ENCODE measurements at regions not wholly inside any gene's neighbourhood (a gene's known extent, or its start where the extent isn't known, plus 50 kb on each side); places are given as distances from the start of the nearest gene placed in this dataset.

- no peak for DNase-seq
- Mint-ChIP-seq H3K4me3 (no peak overlapping the region), H3K4me1 (ENCODE audit: low read depth) (no peaks in the 10 kb centered on the region), H3K27ac (no peak overlapping the region), H3K9me3 (no peaks in the 10 kb centered on the region), H3K27me3 (ENCODE audit: low read depth) (no peaks in the 10 kb centered on the region), H3K36me3 (ENCODE audit: low read depth) (no peaks in the 10 kb centered on the region)
- intact Hi-C loops (cut with micrococcal nuclease) = no loop called here
- CTCF ChIA-PET = no interaction called here
Observed at GRCh38 chr14:48954446-48954845, 631.7 kb downstream of the RPS29 start.

- H3K27ac Mint-ChIP-seq = no peak overlapping the region
- intact Hi-C loops (cut with micrococcal nuclease) = no loop called here
Observed at GRCh38 chr14:48944809-48945208, 641.4 kb downstream of the RPS29 start.

GRCh38 chr14:48943913-48944312, 642.3 kb downstream of the RPS29 start:
- no peak overlapping the region for H3K4me3 Mint-ChIP-seq
- H3K36me3 Mint-ChIP-seq (ENCODE audit: low read depth) = no peaks in the 10 kb centered on the region
- CTCF ChIA-PET = no interaction called here
- H3K27me3 Mint-ChIP-seq (ENCODE audit: low read depth) = no peaks in the 10 kb centered on the region
- H3K27ac Mint-ChIP-seq = no peak overlapping the region
- DNase-seq = no peak
- no peaks in the 10 kb centered on the region for H3K4me1 Mint-ChIP-seq (ENCODE audit: low read depth)
- intact Hi-C loops (cut with micrococcal nuclease) = no loop called here
- no peaks in the 10 kb centered on the region for H3K9me3 Mint-ChIP-seq

More at GRCh38 chr14:48944809-48945208, 641.4 kb downstream of the RPS29 start:
- H3K36me3 Mint-ChIP-seq (ENCODE audit: low read depth) = no peaks in the 10 kb centered on the region
- CTCF ChIA-PET = no interaction called here
- no peak for DNase-seq
- H3K27me3 Mint-ChIP-seq (ENCODE audit: low read depth) = no peaks in the 10 kb centered on the region
- H3K4me1 Mint-ChIP-seq (ENCODE audit: low read depth) = no peaks in the 10 kb centered on the region
- H3K9me3 Mint-ChIP-seq = no peaks in the 10 kb centered on the region
- no peak overlapping the region for H3K4me3 Mint-ChIP-seq

GRCh38 chr14:48937541-48938195, 648.5 kb downstream of the RPS29 start:
- no peaks in the 10 kb centered on the region for H3K36me3 Mint-ChIP-seq (ENCODE audit: low read depth)
- no peaks in the 10 kb centered on the region for H3K9me3 Mint-ChIP-seq
- intact Hi-C loops (cut with micrococcal nuclease) = no loop called here
- H3K27me3 Mint-ChIP-seq (ENCODE audit: low read depth) = no peaks in the 10 kb centered on the region
- no peak overlapping the region for H3K27ac Mint-ChIP-seq
- CTCF ChIA-PET = no interaction called here
- H3K4me1 Mint-ChIP-seq (ENCODE audit: low read depth) = no peaks in the 10 kb centered on the region
- DNase-seq = no peak
- no peak overlapping the region for H3K4me3 Mint-ChIP-seq

GRCh38 chr14:48936849-48937248, 649.3 kb downstream of the RPS29 start:
- CTCF ChIA-PET = no interaction called here
- intact Hi-C loops (cut with micrococcal nuclease) = no loop called here
- DNase-seq = no peak
- no peaks in the 10 kb centered on the region for H3K27me3 Mint-ChIP-seq (ENCODE audit: low read depth)
- H3K4me1 Mint-ChIP-seq (ENCODE audit: low read depth) = no peaks in the 10 kb centered on the region
- no peaks in the 10 kb centered on the region for H3K36me3 Mint-ChIP-seq (ENCODE audit: low read depth)
- no peak overlapping the region for H3K4me3 Mint-ChIP-seq
- no peaks in the 10 kb centered on the region for H3K9me3 Mint-ChIP-seq
- H3K27ac Mint-ChIP-seq = no peak overlapping the region

- Mint-ChIP-seq H3K9me3 (no peaks in the 10 kb centered on the region), H3K27ac (no peak overlapping the region), H3K4me1 (ENCODE audit: low read depth) (no peaks in the 10 kb centered on the region), H3K4me3 (no peak overlapping the region), H3K36me3 (ENCODE audit: low read depth) (no peaks in the 10 kb centered on the region), H3K27me3 (ENCODE audit: low read depth) (no peaks in the 10 kb centered on the region)
- intact Hi-C loops (cut with micrococcal nuclease) = no loop called here
- no peak for DNase-seq
- CTCF ChIA-PET = no interaction called here
Observed at GRCh38 chr14:48936362-48936761, 649.8 kb downstream of the RPS29 start.

GRCh38 chr14:48925184-48925583, 661.0 kb downstream of the RPS29 start:
- Mint-ChIP-seq H3K4me1 (ENCODE audit: low read depth) (no peaks in the 10 kb centered on the region), H3K36me3 (ENCODE audit: low read depth) (no peaks in the 10 kb centered on the region), H3K9me3 (no peaks in the 10 kb centered on the region), H3K27ac (no peak overlapping the region), H3K4me3 (no peak overlapping the region), H3K27me3 (ENCODE audit: low read depth) (no peaks in the 10 kb centered on the region)
- CTCF ChIA-PET = no interaction called here
- no peak for DNase-seq
- intact Hi-C loops (cut with micrococcal nuclease) = no loop called here

GRCh38 chr14:48914921-48915320, 671.3 kb downstream of the RPS29 start:
- H3K9me3 Mint-ChIP-seq = no peaks in the 10 kb centered on the region
- no peak overlapping the region for H3K4me3 Mint-ChIP-seq
- peaks cover 4% of the 10 kb centered on the region for H3K27me3 Mint-ChIP-seq (ENCODE audit: low read depth)
- no peak overlapping the region for H3K27ac Mint-ChIP-seq
- no peaks in the 10 kb centered on the region for H3K4me1 Mint-ChIP-seq (ENCODE audit: low read depth)
- no peak for DNase-seq
- H3K36me3 Mint-ChIP-seq (ENCODE audit: low read depth) = no peaks in the 10 kb centered on the region
- CTCF ChIA-PET = no interaction called here
- intact Hi-C loops (cut with micrococcal nuclease) = no loop called here

GRCh38 chr14:48914382-48914781, 671.8 kb downstream of the RPS29 start:
- Mint-ChIP-seq H3K4me1 (ENCODE audit: low read depth) (no peaks in the 10 kb centered on the region), H3K4me3 (no peak overlapping the region), H3K9me3 (no peaks in the 10 kb centered on the region), H3K27me3 (ENCODE audit: low read depth) (peaks cover 4% of the 10 kb centered on the region), H3K27ac (no peak overlapping the region), H3K36me3 (ENCODE audit: low read depth) (no peaks in the 10 kb centered on the region)
- intact Hi-C loops (cut with micrococcal nuclease) = no loop called here
- CTCF ChIA-PET = no interaction called here
- DNase-seq = no peak

GRCh38 chr14:48900565-48900964, 685.6 kb downstream of the RPS29 start:
- H3K27ac Mint-ChIP-seq = no peak overlapping the region
- H3K4me3 Mint-ChIP-seq = no peak overlapping the region
- H3K9me3 Mint-ChIP-seq = no peaks in the 10 kb centered on the region
- CTCF ChIA-PET = no interaction called here
- DNase-seq = no peak
- H3K36me3 Mint-ChIP-seq (ENCODE audit: low read depth) = no peaks in the 10 kb centered on the region
- H3K4me1 Mint-ChIP-seq (ENCODE audit: low read depth) = no peaks in the 10 kb centered on the region
- intact Hi-C loops (cut with micrococcal nuclease) = no loop called here
- no peaks in the 10 kb centered on the region for H3K27me3 Mint-ChIP-seq (ENCODE audit: low read depth)

- H3K9me3 Mint-ChIP-seq = no peaks in the 10 kb centered on the region
- intact Hi-C loops (cut with micrococcal nuclease) = no loop called here
- H3K27me3 Mint-ChIP-seq (ENCODE audit: low read depth) = no peaks in the 10 kb centered on the region
- no peaks in the 10 kb centered on the region for H3K36me3 Mint-ChIP-seq (ENCODE audit: low read depth)
- CTCF ChIA-PET = no interaction called here
- H3K4me3 Mint-ChIP-seq = no peak overlapping the region
- no peak overlapping the region for H3K27ac Mint-ChIP-seq
- no peak for DNase-seq
- H3K4me1 Mint-ChIP-seq (ENCODE audit: low read depth) = no peaks in the 10 kb centered on the region
Observed at GRCh38 chr14:48890333-48890732, 695.8 kb downstream of the RPS29 start.

GRCh38 chr14:48876806-48877340, 709.3 kb downstream of the RPS29 start:
- no peaks in the 10 kb centered on the region for H3K4me1 Mint-ChIP-seq (ENCODE audit: low read depth)
- H3K27me3 Mint-ChIP-seq (ENCODE audit: low read depth) = no peaks in the 10 kb centered on the region
- CTCF ChIA-PET = no interaction called here
- no peaks in the 10 kb centered on the region for H3K9me3 Mint-ChIP-seq
- no peak overlapping the region for H3K27ac Mint-ChIP-seq
- no peak for DNase-seq
- no peak overlapping the region for H3K4me3 Mint-ChIP-seq
- H3K36me3 Mint-ChIP-seq (ENCODE audit: low read depth) = no peaks in the 10 kb centered on the region
- intact Hi-C loops (cut with micrococcal nuclease) = no loop called here

- no peaks in the 10 kb centered on the region for H3K9me3 Mint-ChIP-seq
- no peak overlapping the region for H3K27ac Mint-ChIP-seq
- CTCF ChIA-PET = no interaction called here
- H3K4me3 Mint-ChIP-seq = no peak overlapping the region
- DNase-seq = no peak
- no peaks in the 10 kb centered on the region for H3K36me3 Mint-ChIP-seq (ENCODE audit: low read depth)
- intact Hi-C loops (cut with micrococcal nuclease) = no loop called here
- no peaks in the 10 kb centered on the region for H3K4me1 Mint-ChIP-seq (ENCODE audit: low read depth)
- H3K27me3 Mint-ChIP-seq (ENCODE audit: low read depth) = no peaks in the 10 kb centered on the region
Observed at GRCh38 chr14:48874711-48875110, 711.5 kb downstream of the RPS29 start.
